ENCODE measurements at regions not wholly inside any gene's neighbourhood (a gene's known extent, or its start where the extent isn't known, plus 50 kb on each side); places are given as distances from the start of the nearest gene placed in this dataset.

GRCh38 chr6:166824880-166825250, 131.5 kb downstream of the RNASET2 start:
- DNase-seq (no peak), ATAC-seq (ENCODE audit: low read depth) (no peak)
- H3K4me1 Mint-ChIP-seq, result peaks cover 15% of the 10 kb centered on the region
- no peak overlapping the region for H3K27ac Mint-ChIP-seq
- ChIA-PET CTCF (no interaction called here), POLR2A (no interaction called here)
- intact Hi-C loops (cut with micrococcal nuclease), result no loop called here
- peaks cover 2% of the 10 kb centered on the region for H3K27me3 Mint-ChIP-seq
- TF ChIP-seq CTCF (IDR thresholded peaks at IDR 0.05), result no peak
- H3K4me3 Mint-ChIP-seq, result no peak overlapping the region
- H3K9me3 Mint-ChIP-seq, result no peaks in the 10 kb centered on the region
- no peaks in the 10 kb centered on the region for H3K36me3 Mint-ChIP-seq (ENCODE audit: low read depth)

- CTCF ChIA-PET, result no interaction called here
- Mint-ChIP-seq H3K36me3 (ENCODE audit: low read depth) (no peaks in the 10 kb centered on the region), H3K4me1 (peaks cover 10% of the 10 kb centered on the region), H3K9me3 (no peaks in the 10 kb centered on the region), H3K27me3 (peaks cover 2% of the 10 kb centered on the region), H3K4me3 (no peak overlapping the region), H3K27ac (no peak overlapping the region)
- DNase-seq (no peak), ATAC-seq (ENCODE audit: low read depth) (no peak)
- intact Hi-C loops (cut with micrococcal nuclease), result no loop called here
- POLR2A ChIA-PET, result no interaction called here
- no peak for TF ChIP-seq CTCF (IDR thresholded peaks at IDR 0.05)
These were observed 132.0 kb downstream of the RNASET2 start for GRCh38 chr6:166824146-166824879.

GRCh38 chr6:166822609-166823008, 133.7 kb downstream of the RNASET2 start:
- no peak overlapping the region for H3K4me3 Mint-ChIP-seq
- no peaks in the 10 kb centered on the region for H3K9me3 Mint-ChIP-seq
- no peak for TF ChIP-seq CTCF (IDR thresholded peaks at IDR 0.05)
- no peaks in the 10 kb centered on the region for H3K36me3 Mint-ChIP-seq (ENCODE audit: low read depth)
- intact Hi-C loops (cut with micrococcal nuclease), result no loop called here
- peaks cover 2% of the 10 kb centered on the region for H3K27me3 Mint-ChIP-seq
- H3K4me1 Mint-ChIP-seq, result no peaks in the 10 kb centered on the region
- CTCF ChIA-PET, result no interaction called here
- POLR2A ChIA-PET, result no interaction called here
- DNase-seq, result no peak
- no peak for ATAC-seq (ENCODE audit: low read depth)
- no peak overlapping the region for H3K27ac Mint-ChIP-seq

GRCh38 chr6:166820483-166820882, 135.9 kb downstream of the RNASET2 start:
- H3K4me1 Mint-ChIP-seq, result no peaks in the 10 kb centered on the region
- ChIA-PET POLR2A (no interaction called here), CTCF (no interaction called here)
- H3K4me3 Mint-ChIP-seq, result no peak overlapping the region
- H3K9me3 Mint-ChIP-seq, result no peaks in the 10 kb centered on the region
- DNase-seq (no peak), ATAC-seq (ENCODE audit: low read depth) (no peak)
- H3K27me3 Mint-ChIP-seq, result peaks cover 2% of the 10 kb centered on the region
- H3K36me3 Mint-ChIP-seq (ENCODE audit: low read depth), result no peaks in the 10 kb centered on the region
- no peak overlapping the region for H3K27ac Mint-ChIP-seq
- no peak for TF ChIP-seq CTCF (IDR thresholded peaks at IDR 0.05)
- intact Hi-C loops (cut with micrococcal nuclease), result no loop called here

GRCh38 chr6:166820070-166820469, 136.3 kb downstream of the RNASET2 start:
- no peak for DNase-seq
- Mint-ChIP-seq H3K27ac (no peak overlapping the region), H3K36me3 (ENCODE audit: low read depth) (no peaks in the 10 kb centered on the region), H3K4me3 (no peak overlapping the region), H3K27me3 (peaks cover 2% of the 10 kb centered on the region), H3K4me1 (no peaks in the 10 kb centered on the region), H3K9me3 (no peaks in the 10 kb centered on the region)
- POLR2A ChIA-PET, result no interaction called here
- CTCF ChIA-PET, result no interaction called here
- no peak for ATAC-seq (ENCODE audit: low read depth)
- intact Hi-C loops (cut with micrococcal nuclease), result no loop called here
- TF ChIP-seq CTCF (IDR thresholded peaks at IDR 0.05), result no peak

Measured in activated B cell treated with CpG ODN at 0.5 μM for 24 hours (primary cell).